ENCODE measurements at regions not wholly inside any gene's neighbourhood (a gene's known extent, or its start where the extent isn't known, plus 50 kb on each side); places are given as distances from the start of the nearest gene placed in this dataset.

DNA sequence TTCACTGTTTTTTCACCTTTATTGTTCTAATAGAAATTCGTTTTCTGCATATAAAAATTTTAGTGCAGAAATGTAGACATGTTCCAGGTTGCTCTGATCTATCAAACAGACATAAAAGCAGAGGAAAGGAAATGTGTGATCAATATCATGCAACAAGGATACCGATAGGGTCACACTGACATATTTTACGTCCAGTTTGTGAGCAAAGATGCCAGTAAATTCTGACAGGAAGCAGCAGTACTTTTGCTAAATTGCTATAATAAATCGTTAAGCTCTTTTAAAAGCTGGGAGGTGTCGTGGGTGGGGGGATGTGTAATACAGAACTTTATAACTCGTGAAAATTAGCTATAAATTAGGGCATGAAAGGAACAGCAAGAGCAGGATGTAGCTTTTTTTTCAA lies 955.2 kb downstream of the BRINP3 start:
- DNase-seq (no peak), ATAC-seq (no peak)
- Mint-ChIP-seq H3K36me3 (ENCODE audit: low read depth) (no peaks in the 10 kb centered on the region), H3K4me1 (ENCODE audit: low read depth) (no peaks in the 10 kb centered on the region), H3K9me3 (ENCODE audit: insufficient read depth) (no peaks in the 10 kb centered on the region), H3K27me3 (ENCODE audit: low read depth) (no peaks in the 10 kb centered on the region), H3K4me3 (no peak overlapping the region), H3K27ac (no peak overlapping the region)
- ChIA-PET CTCF (no interaction called here), POLR2A (interaction anchor here (0.6 kb wide), 1 partner anchor 14 kb away, joined by 3 read pairs; no protein-coding TSS in a partner anchor)

DNA sequence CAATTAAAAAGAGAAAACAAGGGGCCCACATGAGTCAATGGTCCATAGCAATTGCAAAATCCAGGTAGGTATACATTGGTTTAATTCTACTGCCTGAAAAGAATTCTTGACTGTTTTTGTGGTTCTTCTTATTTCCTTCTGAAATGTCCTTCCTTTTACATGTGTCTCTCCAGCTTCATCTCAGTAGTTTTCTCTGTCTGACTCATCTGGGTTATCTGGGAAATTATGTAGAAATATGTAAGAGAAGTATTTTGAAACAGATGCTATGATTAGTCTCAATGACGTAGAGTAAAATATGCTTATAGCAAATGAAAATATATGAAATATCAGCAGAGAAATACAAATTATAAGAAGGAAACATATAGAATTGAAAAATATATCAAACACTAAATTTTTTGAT lies 953.2 kb downstream of the BRINP3 start:
- ATAC-seq (no peak), DNase-seq (no peak)
- Mint-ChIP-seq H3K27me3 (ENCODE audit: low read depth) (no peaks in the 10 kb centered on the region), H3K36me3 (ENCODE audit: low read depth) (no peaks in the 10 kb centered on the region), H3K4me1 (ENCODE audit: low read depth) (no peaks in the 10 kb centered on the region), H3K4me3 (no peak overlapping the region), H3K9me3 (ENCODE audit: insufficient read depth) (no peaks in the 10 kb centered on the region), H3K27ac (no peak overlapping the region)
- ChIA-PET CTCF (no interaction called here), POLR2A (no interaction called here)

DNA sequence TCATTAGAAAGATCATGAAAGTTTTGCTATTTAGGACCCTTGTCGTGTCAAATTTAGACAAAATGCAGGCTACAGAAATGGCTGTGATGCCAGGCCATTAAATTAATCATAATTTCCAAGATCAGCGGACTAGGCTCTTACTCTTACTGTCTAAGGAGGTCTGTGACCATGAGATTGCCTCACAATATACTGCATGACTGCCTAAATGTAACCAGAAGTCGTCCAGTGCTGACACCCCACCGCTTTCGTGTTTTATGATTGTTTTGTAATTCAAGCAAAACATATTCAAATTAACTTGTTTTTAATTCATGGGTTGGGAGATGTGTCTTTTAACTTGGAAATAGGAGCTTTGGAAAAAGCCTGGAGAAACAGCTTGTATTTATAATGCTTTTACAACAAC lies 947.5 kb downstream of the BRINP3 start:
- Mint-ChIP-seq H3K27me3 (ENCODE audit: low read depth) (no peaks in the 10 kb centered on the region), H3K9me3 (ENCODE audit: insufficient read depth) (no peaks in the 10 kb centered on the region), H3K36me3 (ENCODE audit: low read depth) (no peaks in the 10 kb centered on the region), H3K4me1 (ENCODE audit: low read depth) (no peaks in the 10 kb centered on the region), H3K27ac (no peak overlapping the region), H3K4me3 (no peak overlapping the region)
- ATAC-seq: no peak
- CTCF ChIA-PET: no interaction called here
- DNase-seq: no peak
- POLR2A ChIA-PET: no interaction called here

DNA sequence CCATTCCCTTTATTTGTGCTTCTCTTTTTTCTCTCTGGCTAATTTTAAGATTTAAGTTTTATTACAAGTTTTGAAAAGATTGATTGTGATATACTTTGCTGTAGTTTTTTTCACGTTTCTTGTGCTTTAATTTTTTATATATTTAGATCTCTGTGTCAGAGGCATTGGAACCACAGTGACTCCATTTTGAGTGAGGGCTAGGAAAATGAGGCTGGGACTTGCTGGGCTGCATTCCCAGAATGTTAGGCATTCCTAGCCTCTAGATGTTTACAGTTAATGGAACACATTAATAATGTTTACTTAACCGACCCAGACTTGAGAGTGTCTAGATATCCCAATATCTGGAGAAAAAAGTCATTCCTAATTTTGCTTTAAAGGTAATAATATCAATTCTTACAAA lies 939.4 kb downstream of the BRINP3 start:
- DNase-seq (no peak), ATAC-seq (no peak)
- Mint-ChIP-seq H3K4me1 (ENCODE audit: low read depth) (no peaks in the 10 kb centered on the region), H3K27me3 (ENCODE audit: low read depth) (no peaks in the 10 kb centered on the region), H3K9me3 (ENCODE audit: insufficient read depth) (peaks cover 20% of the 10 kb centered on the region), H3K4me3 (no peak overlapping the region), H3K36me3 (ENCODE audit: low read depth) (no peaks in the 10 kb centered on the region), H3K27ac (no peak overlapping the region)
- POLR2A ChIA-PET: no interaction called here
- CTCF ChIA-PET: no interaction called here

DNA sequence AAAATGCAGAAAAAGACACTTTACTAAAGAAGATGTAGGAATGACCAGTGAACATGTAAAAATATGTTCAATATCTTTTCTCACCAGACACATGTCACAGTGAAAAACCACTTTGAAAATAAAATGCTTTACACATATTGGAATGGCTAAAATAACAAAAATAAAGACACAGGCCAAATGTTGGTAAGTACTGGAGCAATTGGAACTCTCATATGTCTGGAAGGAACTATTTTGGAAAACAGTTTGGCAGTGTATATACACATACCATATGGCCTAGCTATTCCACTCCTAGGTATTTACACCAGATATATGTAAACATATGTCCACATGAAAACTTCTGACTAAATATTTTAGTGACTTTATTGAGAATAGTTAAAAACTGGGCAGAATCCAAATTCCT lies 927.2 kb downstream of the BRINP3 start:
- no peak for ATAC-seq
- Mint-ChIP-seq H3K4me3 (no peak overlapping the region), H3K27ac (no peak overlapping the region), H3K9me3 (ENCODE audit: insufficient read depth) (peaks cover 5% of the 10 kb centered on the region), H3K4me1 (ENCODE audit: low read depth) (no peaks in the 10 kb centered on the region), H3K27me3 (ENCODE audit: low read depth) (no peaks in the 10 kb centered on the region), H3K36me3 (ENCODE audit: low read depth) (no peaks in the 10 kb centered on the region)
- ChIA-PET POLR2A (no interaction called here), CTCF (no interaction called here)
- no peak for DNase-seq

DNA sequence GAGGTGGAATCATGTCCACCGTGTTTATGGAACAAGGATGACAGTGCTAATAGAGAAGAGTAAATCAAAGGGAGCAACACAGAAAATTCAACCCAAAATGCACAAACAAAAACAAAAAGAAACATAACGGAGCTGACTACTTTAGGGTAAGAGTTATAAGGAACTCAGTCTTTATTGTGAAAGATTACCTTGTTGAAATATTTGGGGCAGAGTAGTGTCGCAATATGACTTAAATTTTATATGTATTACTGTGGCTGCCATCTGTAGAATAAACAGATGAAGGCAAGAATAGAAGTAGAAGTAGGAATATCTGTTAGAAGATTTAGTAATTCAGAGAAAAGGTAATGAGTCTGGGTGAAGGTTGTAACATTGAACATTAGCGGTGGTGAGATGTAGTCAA lies 913.9 kb downstream of the BRINP3 start:
- Mint-ChIP-seq H3K4me3 (no peak overlapping the region), H3K36me3 (ENCODE audit: low read depth) (no peaks in the 10 kb centered on the region), H3K4me1 (ENCODE audit: low read depth) (no peaks in the 10 kb centered on the region), H3K27me3 (ENCODE audit: low read depth) (no peaks in the 10 kb centered on the region), H3K27ac (no peak overlapping the region), H3K9me3 (ENCODE audit: insufficient read depth) (peaks cover 2% of the 10 kb centered on the region)
- DNase-seq (no peak), ATAC-seq (no peak)
- ChIA-PET POLR2A (no interaction called here), CTCF (no interaction called here)

DNA sequence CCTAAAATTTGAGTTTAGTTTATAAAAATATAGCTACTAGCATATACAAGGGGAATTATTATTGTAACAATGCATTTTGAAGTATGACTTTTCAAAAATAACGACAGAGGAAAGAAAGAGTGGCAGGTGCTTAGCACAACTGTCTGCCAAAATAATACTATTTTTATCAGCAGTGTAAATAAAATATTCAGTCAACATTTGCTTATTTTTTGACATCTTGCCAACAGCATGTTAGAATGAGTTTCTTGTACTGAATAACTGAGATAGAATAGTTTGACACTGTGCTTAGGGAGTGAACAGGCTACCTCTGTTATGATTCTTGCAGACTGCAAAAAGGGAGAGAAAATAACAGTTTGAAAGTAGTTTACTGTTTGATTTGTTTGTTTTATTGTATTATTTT lies 909.8 kb downstream of the BRINP3 start:
- DNase-seq (no peak), ATAC-seq (no peak)
- ChIA-PET CTCF (no interaction called here), POLR2A (no interaction called here)
- no peaks in the 10 kb centered on the region for H3K9me3 Mint-ChIP-seq (ENCODE audit: insufficient read depth)
- no peaks in the 10 kb centered on the region for H3K27me3 Mint-ChIP-seq (ENCODE audit: low read depth)
- H3K36me3 Mint-ChIP-seq (ENCODE audit: low read depth): no peaks in the 10 kb centered on the region
- H3K4me1 Mint-ChIP-seq (ENCODE audit: low read depth): no peaks in the 10 kb centered on the region
- H3K27ac Mint-ChIP-seq: no peak overlapping the region
- no peak overlapping the region for H3K4me3 Mint-ChIP-seq

DNA sequence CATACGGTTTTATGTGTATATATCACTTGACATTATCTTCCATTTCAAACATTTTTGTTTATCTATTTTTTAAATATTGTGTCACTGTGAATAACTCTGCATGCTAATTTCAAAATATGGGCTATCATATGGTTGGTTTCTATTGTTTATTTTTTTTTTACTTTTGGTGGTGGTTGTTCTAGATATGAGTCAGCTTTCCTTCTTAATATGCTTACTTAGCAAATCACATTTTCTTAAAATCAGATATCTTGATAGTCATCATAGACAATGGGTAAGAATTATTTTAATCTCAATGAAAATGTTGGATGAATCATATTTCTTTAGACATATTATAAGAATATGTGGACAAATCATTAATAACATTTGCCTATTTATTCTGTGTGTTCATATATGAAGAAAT lies 881.5 kb downstream of the BRINP3 start:
- DNase-seq: no peak
- peaks cover 8% of the 10 kb centered on the region for H3K9me3 Mint-ChIP-seq (ENCODE audit: insufficient read depth)
- H3K27me3 Mint-ChIP-seq (ENCODE audit: low read depth): no peaks in the 10 kb centered on the region
- no peaks in the 10 kb centered on the region for H3K36me3 Mint-ChIP-seq (ENCODE audit: low read depth)
- H3K27ac Mint-ChIP-seq: no peak overlapping the region
- ChIA-PET CTCF (no interaction called here), POLR2A (no interaction called here)
- no peaks in the 10 kb centered on the region for H3K4me1 Mint-ChIP-seq (ENCODE audit: low read depth)
- ATAC-seq: no peak
- no peak overlapping the region for H3K4me3 Mint-ChIP-seq

DNA sequence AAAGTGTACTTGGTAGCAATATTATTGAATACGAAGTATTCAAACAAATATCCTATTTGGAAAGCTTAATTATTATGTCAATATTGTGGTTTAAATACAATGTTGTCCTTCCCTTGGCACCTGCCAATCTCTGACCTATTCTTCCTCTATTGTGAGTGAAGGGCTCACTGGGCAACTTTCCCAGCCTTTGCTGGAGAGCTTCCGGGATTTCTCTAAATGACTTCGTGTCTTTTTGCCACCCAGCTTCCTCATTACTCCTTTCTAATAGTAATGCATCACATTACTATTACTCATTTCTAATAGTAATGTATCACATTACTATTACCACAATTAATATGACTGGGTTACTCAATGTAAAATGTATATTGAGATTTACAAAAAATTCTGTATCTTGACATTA lies 880.6 kb downstream of the BRINP3 start:
- ATAC-seq: no peak
- ChIA-PET CTCF (no interaction called here), POLR2A (no interaction called here)
- H3K4me3 Mint-ChIP-seq: no peak overlapping the region
- no peaks in the 10 kb centered on the region for H3K4me1 Mint-ChIP-seq (ENCODE audit: low read depth)
- H3K9me3 Mint-ChIP-seq (ENCODE audit: insufficient read depth): peaks cover 8% of the 10 kb centered on the region
- H3K36me3 Mint-ChIP-seq (ENCODE audit: low read depth): no peaks in the 10 kb centered on the region
- no peak for DNase-seq
- H3K27me3 Mint-ChIP-seq (ENCODE audit: low read depth): no peaks in the 10 kb centered on the region
- no peak overlapping the region for H3K27ac Mint-ChIP-seq

DNA sequence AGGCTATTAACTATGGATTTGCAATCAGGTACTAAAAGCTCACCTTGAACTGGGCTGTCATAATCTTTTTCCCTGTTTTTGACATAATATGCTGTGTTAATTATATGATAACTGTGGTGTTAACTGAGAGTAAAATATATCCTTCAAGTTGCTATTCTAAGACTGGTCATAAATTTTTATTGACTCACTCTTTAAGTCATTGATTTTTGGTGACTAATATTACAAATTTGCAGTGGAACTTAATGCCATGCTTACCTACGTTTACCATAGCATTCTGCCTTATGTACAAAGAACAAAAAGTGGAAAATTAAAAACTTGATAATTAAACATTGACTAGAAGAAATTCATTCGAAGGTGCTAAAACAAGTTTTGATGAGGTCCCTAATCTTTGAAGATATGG lies 872.4 kb downstream of the BRINP3 start:
- Mint-ChIP-seq H3K36me3 (ENCODE audit: low read depth) (no peaks in the 10 kb centered on the region), H3K27me3 (ENCODE audit: low read depth) (no peaks in the 10 kb centered on the region), H3K4me1 (ENCODE audit: low read depth) (no peaks in the 10 kb centered on the region), H3K27ac (no peak overlapping the region), H3K9me3 (ENCODE audit: insufficient read depth) (peaks cover 4% of the 10 kb centered on the region), H3K4me3 (no peak overlapping the region)
- CTCF ChIA-PET: no interaction called here
- POLR2A ChIA-PET: no interaction called here
- DNase-seq (no peak), ATAC-seq (no peak)

DNA sequence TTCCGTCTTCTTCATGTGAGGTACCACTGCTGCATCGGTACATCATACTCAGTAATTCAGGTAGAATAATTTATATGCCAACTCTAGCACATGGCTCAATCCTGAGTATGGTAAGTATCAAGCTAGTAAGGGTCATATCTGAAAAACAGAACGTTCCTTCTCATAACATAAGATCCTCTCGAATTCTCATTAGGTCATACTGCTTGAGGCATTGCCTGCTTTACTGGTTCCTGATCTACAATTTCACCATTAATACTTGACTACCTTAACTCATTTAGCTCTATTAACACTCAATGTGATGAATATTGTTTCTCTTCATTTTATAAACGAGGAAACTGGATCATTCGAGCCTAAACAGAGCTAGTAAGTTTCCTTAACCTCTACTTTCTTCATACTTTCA lies 871.6 kb downstream of the BRINP3 start:
- H3K9me3 Mint-ChIP-seq (ENCODE audit: insufficient read depth): peaks cover 4% of the 10 kb centered on the region
- H3K4me1 Mint-ChIP-seq (ENCODE audit: low read depth): no peaks in the 10 kb centered on the region
- no peaks in the 10 kb centered on the region for H3K36me3 Mint-ChIP-seq (ENCODE audit: low read depth)
- POLR2A ChIA-PET: no interaction called here
- no peak overlapping the region for H3K27ac Mint-ChIP-seq
- DNase-seq (no peak), ATAC-seq (no peak)
- no peaks in the 10 kb centered on the region for H3K27me3 Mint-ChIP-seq (ENCODE audit: low read depth)
- no peak overlapping the region for H3K4me3 Mint-ChIP-seq
- CTCF ChIA-PET: no interaction called here

DNA sequence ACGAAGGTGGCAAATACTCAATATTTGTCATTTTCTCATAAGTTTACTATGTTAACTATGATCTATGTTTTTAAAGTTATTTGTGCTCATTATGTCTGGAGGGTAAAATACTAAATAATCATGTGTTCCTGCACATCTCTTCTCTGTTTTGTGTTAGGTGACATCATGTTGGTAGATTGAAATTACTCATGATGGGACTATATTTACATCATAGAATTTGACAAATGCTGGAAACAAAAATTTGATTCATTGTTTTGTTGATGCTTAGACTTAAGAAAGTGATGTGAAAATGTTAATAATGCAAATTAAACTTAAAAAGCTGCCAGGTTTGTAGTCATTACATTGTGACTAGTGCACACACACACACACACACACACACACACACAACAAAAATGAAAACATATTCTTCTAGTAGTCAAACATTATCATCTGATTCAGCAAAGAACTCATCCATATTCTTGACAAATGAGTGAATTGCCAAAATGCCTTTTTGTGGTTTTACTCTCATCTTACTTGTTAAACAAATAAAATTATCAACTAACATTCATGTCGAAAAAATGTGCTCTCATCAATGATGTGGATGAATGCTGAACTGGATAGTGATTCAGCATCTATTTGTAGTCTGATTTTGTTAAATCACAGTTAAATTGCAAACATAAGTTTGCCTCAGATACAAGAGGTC lies 870.7 kb downstream of the BRINP3 start:
- Mint-ChIP-seq H3K4me3 (no peak overlapping the region), H3K27ac (no peak overlapping the region), H3K27me3 (ENCODE audit: low read depth) (no peaks in the 10 kb centered on the region), H3K36me3 (ENCODE audit: low read depth) (no peaks in the 10 kb centered on the region), H3K9me3 (ENCODE audit: insufficient read depth) (peaks cover 4% of the 10 kb centered on the region), H3K4me1 (ENCODE audit: low read depth) (no peaks in the 10 kb centered on the region)
- ChIA-PET POLR2A (no interaction called here), CTCF (no interaction called here)
- ATAC-seq (no peak), DNase-seq (no peak)

DNA sequence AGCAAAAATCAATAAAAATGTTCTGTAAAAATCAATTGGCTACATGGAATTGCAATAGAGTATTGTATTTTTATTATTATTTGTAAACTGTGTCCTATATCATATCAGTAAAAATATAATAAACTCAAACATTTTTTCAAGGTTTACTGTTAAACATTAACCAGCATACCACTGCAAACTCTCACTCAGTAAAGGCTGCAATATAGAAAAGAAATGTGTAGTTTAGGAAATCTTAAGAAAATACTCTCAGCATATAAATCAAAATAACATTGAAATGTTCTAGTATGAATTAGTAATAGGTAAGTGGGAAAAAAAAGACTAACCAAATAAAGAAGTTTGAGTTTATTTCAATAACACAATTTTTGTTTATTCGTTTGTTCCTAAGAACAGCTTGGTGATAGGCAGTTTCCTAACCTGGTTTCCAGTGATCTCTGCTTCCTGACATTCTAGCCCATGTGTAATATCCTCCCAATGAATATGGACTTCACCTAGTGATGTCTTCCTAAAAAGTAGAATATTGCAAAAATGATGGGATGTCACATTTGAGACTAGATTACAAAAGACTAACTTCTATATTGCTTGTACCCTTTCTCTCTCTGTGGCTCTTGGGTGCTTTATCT lies 870.1 kb downstream of the BRINP3 start:
- Mint-ChIP-seq H3K4me3 (no peak overlapping the region), H3K27ac (no peak overlapping the region), H3K9me3 (ENCODE audit: insufficient read depth) (peaks cover 4% of the 10 kb centered on the region), H3K27me3 (ENCODE audit: low read depth) (no peaks in the 10 kb centered on the region), H3K4me1 (ENCODE audit: low read depth) (no peaks in the 10 kb centered on the region), H3K36me3 (ENCODE audit: low read depth) (no peaks in the 10 kb centered on the region)
- ChIA-PET CTCF (no interaction called here), POLR2A (no interaction called here)
- ATAC-seq (no peak), DNase-seq (no peak)
